HG03442 (cell line): ENCODE measurements at regions not wholly inside any gene's neighbourhood (a gene's known extent, or its start where the extent isn't known, plus 50 kb on each side); places are given as distances from the start of the nearest gene placed in this dataset.

ENCODE experiments used
- ATAC-seq: cut with Tn5 transposase; IDR thresholded peaks from one replicate; pipeline ENCODE4 v1.9.1; 2021; ENCODE audit warnings: mild to moderate bottlenecking, moderate library complexity; ENCODE audit not compliant: unreplicated experiment

DNA sequence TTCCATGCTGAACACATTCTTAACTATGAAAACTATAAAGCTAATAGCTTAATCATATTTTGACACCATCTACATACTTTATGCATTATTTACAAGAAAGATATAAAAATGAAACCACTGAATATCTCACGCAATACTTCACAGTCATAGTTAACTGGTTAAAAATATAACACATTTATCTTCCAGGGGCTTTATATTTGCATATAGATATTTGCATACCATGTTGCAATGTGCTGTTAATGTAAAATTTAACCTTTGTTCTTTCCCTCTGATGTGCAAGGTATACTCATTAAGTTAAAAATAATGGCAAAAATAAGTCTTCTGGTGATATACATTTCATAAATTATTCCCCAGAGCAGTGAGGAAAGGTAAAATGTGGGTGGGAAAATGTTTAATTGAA lies 76.9 kb upstream of the MGMT start:
- ATAC-seq = no peak

DNA sequence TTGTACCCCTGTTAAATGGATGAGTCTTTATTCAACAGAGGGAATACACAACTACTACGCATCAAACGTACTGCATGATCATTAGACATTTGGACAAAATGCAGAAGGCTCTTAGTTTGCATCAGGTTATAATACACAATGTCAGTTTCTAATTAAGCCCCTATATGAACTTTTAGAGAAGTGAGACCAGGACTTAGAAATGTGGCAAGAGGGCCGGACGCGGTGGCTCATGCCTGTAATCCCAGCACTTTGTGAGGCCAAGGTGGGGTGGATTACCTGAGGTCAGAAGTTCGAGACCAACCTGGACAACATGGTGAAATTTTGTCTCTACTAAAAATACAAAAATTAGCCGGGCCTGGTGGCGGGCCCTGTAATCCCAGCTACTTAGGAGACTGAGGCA lies 76.3 kb upstream of the MGMT start:
- no peak for ATAC-seq

DNA sequence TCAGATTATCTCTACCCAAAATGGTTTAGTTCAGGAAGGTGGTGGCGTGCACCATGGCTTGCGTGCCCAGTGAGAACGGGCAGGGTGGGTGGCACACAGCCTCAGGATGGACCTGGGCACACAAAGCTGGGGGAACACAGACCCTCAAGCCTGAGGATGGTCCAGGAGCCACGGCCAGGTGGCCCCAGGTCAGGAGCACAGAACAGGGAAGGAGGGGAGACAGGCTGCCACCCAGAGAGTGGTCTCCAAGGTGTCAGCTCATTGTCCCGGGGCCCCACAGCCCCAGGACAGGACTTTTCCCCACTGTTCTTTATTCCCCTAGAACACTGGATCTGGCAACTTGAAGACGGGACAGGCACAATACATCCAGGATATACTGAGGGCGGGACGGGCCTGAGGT lies 75.6 kb upstream of the MGMT start:
- ATAC-seq = no peak

DNA sequence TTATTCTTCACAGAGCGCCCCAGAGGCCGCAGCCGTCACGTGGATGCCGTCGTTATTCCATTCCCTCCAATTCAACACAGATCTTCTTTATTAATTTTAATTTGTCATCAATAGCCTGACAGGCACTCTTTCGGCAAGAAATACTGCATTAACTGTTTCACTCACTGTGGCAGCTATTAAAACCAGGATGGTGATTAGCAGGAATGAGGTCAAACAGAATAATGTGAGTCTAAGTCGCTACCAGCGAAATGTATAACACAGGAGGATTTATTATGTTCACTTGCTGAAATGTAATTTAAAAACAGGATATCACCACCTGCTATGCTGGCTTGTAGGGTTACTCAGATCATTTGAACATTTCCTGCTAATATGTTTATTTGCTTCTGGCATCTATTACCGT lies 74.2 kb upstream of the MGMT start:
- no peak for ATAC-seq

DNA sequence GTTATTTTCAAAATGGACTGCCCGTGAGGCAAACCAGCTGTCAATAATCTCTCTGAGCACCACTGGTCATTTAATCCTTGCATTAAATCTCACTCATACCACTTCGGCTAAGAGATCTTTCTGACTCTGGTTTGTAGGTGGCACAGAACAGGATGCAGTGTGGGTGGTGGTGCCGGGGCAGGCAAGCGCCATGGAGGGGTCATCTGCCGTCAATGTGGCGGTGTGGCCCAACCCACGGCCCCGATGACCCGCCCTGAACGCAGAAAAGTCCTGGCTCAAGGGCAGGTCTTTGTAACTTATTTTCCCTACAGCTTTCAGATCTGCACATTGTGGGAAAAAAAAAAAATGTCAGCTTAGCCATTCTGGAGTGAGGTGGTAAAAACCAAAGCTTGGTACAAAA lies 73.2 kb upstream of the MGMT start:
- ATAC-seq = no peak

DNA sequence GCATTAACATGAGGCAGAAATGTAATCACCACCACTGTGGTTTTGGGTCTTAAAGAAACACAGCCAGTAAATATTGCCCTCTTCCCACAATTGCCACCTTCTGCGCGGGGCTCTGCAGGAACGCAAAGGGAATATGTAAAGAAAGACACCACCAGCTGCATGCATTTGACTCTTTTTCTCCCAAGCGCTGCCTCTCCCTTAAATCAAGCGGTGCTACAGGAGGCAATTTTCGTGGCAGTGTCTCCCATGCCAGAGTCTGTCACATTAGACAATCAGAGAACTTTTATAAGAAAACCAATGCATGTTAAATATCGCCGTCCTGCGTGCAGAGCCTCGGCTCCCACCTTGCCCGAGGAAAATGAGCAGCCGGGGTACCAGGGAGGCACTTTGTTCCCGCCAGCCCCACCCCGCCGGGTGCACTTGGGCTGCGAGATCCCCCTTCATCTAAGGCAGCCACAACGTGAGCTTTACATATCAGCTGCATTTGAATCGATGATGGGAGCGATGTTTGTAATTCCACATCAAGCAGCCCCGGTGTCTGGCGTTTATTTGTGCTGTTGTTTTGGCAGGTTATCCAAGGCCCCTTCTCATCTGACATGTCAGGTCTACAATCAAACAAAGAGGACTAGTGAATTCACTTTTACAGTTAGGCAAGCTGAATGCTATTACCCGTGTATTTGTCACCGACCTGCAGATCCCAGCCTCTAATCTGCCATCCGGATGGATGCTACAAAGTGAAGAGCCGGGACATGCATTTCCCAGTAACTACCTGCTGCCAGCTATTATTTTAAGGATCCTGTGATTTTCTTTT lies 72.3 kb upstream of the MGMT start:
- no peak for ATAC-seq

DNA sequence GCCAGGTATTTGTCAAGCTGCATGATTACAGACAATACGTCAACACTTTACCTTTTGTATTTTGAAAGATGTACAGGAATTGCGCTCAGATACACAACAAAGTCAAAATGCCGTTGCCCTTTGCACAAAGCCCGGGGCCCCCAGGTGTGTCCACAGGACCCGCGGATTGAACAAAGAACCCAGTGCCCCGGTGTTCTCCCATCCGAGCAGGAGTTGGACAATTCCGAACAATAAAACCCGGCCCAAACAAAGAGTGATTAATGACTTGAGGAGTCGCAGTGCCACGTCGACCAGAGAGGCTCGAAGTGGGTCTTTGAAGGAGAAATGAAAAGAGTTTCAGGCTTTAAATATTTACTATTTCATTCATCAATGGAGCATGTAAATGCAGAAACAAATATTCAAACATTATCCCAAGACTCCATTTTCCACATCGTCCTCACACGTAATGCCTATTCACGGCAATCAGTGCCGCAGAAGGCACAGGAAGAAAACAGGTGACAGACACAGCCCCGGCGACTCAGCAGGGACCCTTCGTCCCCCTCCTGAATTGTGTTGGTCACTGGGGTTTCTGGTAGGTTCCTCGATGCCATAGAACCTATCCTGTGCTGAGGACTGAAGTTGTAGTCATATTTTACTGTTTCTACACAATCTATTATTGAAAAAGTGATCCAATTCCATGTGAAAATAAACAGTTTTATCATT lies 70.9 kb upstream of the MGMT start:
- no peak for ATAC-seq

DNA sequence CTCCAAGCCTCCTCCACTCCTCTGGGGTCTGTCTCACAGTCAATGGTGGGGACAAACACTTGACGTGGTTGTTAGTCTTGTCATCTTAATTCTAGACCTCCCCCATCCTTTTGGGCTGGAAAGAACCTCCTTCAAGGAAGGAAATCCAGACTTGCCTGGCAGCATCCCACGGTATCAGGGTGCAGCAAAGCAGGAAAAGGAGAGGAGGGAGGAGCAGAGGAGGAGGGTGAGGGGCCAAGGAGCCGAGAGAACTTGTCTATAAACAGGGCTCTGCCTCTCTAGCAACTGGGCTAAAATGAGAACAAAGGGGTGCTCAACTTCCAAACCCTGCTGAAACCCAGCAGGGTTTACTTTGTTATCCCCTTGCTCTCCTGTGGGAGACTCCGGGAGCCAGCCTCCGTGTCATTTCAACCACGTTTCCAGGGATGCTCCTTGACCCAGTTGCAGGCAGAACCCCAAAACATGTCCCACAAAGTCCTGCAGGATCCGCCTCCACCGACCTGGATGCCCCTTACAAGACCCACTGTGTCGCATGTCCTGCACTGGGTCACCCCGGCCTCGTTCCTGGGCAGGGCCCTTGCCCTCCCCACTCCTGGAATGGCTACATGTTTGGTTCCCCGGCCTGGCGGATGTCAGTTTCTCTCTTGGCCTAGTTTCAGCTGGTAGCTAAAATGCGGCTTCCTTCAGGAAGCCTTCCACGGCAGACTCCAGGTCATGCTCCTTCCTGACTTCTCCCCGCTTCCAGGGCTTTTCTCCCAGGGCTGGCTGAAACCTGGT lies 69.7 kb upstream of the MGMT start:
- ATAC-seq = no peak

DNA sequence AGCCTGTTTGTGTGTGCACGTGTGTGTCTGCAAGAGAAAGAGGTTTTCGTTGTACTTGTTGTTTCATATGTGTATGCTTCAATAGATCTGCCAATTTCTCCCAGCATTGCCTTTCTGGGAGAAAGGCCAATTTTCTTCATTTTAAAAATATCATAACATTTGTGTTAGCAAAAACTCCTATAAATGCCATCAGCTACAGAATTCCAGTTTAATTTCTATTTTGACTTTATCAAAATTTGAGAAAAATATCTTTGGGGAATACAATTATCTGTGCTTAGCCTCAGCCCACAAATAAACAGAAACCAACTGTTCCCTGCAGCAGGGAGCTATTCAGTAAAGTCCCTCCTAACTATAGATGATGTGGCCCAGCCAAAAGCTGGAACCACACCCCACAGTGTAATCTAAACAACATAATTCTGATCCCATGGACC lies 68.3 kb upstream of the MGMT start:
- ATAC-seq = no peak

DNA sequence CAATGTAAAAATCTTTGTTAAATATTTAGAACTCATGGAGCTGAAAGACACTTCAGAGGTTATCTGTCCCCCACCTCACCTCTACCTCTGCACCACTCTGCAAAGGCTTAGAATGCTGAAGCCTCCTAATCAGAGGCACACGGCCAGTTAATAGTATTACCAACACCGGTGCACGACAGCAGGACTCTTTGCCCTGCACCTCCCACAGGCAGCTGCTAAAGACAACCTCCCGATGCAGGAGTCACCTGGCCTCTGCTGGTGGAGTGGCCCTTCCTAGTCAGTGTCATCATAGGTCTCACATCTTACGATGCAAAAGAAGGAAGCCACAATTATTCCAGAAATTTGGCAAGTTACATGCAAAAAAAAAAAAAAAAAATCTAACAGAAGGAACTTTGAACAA lies 66.6 kb upstream of the MGMT start:
- no peak for ATAC-seq

DNA sequence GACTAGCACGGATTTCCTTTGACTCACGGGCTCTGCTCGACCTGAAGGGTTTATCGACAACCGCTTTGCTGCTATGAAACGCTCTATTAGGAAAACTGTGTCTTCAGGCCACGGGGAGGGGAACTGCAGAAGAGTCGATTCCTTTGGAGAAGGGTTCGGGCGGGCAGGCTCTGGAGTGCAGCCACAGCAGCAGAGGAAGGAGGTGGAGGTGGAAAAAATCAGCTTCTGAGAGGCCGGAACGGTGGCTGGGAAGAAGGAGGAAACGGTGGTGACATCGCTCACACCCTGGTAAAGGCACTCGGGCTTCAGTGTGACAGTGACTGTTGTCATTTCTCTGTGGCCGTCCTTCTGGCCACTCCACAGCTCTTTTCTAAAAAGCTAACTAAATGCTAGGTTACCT lies 64.6 kb upstream of the MGMT start:
- no peak for ATAC-seq

DNA sequence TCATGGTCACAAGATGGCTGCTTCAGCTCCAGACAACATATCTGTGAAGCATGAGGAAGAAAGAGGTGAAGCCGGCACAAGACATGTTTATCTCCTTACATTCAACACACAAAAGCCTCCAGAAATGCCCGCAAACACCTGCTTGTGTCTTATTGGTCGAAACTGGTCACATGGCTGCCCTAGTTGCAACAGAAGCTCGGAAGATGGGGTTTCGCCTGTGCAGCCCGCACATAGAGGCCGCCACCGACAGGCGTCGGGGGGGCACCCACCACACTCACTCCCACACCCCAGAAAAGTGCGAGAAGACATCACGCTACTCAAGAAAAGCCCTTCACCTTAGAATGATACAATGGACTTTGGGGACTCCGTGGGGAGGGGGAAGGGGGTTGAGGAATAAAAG lies 63.0 kb upstream of the MGMT start:
- no peak for ATAC-seq

DNA sequence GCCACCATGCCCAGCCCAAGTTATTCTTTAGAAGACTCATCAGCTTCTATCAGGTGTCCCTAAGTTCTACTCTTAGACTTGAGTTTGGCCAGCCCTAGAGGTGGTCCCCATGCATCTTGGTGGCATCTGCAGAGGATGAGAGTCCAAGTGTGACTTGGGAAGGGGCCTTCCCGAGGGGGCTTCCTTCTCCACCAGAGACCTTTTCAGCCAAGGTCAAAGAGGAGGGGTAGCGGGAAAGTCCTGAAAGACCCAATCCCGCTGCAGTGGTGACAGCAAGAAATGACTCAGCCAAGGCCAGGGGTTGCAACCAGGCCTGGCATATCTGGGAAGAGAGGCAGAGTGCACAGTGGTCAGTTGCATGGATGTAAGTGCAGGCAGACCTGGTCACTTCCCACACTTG lies 61.7 kb upstream of the MGMT start:
- no peak for ATAC-seq

DNA sequence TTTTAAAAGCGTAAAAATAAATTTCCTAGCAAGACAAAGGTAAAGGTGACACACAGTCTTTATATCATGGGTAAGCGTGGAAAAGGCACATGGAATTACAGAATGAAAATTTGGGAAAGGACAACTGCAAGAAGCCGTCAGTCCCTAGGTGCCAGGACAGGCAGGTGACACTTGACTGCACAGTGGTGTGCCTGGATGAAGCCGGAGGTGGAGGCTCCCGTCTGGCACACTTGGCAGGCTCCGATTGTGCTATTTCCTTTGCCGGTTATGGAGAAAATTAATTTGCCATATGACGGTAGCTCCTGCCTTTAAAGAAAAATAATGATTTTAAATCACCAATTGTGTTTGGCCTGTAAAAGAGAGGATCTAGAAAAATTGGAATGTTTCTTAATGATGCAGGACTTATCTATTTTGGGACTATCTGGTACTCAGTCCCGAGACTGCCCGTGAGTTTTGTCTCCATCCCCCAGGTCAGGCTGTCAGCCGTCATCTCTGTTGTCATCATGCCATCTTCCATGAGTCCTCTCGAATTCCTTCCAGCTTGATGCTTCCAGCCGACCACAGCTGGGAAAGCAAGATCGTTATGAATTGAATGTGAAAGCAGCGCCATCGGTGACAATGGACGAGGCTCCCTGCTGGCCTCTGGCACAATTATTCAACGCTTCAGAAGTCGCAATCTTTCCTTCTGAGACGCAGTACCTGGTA lies 56.2 kb upstream of the MGMT start:
- no peak for ATAC-seq

DNA sequence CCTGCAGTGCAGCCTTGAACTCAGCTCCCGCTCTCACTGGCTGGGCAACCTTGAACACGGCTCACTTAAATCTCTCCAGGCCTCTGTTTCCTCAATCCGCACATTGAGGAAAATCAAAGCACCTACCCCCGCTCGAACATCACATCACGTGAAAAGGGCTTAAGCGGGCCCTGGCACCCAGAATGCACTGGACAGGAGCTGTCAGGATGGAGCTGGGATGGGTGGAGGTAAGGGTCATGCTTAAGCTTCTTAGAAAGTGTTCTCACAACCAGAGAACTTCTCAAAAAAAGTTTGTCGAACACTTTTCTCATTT lies 55.7 kb upstream of the MGMT start:
- ATAC-seq = no peak

DNA sequence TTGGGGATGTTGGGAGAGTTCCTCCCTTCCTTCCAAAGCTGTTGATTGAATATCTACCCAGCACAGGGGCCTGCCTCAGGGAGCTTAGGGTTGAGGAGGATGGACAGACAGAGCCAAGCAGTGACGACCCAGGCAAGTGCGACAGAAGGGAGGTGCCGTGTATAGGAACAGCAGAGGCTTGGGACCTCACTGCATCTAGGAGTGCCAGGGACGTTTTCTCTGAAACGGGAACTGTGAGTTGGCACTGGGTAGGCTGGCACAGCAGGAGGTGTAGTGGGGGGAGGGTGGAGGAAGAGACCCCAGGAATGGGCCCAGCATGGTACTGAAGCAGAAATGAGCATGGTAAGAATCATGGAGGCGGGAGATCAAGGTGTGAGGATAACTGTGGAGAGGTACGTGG lies 55.3 kb upstream of the MGMT start:
- ATAC-seq = no peak

DNA sequence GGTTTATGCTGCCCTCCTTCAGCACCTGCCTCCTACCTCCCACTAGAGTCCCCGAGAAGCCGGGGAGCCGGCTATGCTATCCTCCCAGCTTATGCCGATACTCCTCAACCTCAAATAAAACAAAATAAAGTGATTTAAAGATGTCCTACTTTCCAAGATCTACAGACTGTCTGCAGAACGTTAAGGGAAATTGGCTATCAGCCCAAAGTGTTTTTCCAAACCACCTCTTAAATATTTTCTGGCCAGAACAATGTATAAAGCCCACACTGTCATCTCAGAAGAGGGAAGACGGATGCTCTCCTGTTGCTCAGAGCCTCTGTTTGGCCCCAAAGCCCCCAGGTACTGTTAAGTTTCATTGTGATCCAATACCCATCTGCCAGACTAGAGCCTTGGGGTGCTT lies 54.0 kb upstream of the MGMT start:
- no peak for ATAC-seq

DNA sequence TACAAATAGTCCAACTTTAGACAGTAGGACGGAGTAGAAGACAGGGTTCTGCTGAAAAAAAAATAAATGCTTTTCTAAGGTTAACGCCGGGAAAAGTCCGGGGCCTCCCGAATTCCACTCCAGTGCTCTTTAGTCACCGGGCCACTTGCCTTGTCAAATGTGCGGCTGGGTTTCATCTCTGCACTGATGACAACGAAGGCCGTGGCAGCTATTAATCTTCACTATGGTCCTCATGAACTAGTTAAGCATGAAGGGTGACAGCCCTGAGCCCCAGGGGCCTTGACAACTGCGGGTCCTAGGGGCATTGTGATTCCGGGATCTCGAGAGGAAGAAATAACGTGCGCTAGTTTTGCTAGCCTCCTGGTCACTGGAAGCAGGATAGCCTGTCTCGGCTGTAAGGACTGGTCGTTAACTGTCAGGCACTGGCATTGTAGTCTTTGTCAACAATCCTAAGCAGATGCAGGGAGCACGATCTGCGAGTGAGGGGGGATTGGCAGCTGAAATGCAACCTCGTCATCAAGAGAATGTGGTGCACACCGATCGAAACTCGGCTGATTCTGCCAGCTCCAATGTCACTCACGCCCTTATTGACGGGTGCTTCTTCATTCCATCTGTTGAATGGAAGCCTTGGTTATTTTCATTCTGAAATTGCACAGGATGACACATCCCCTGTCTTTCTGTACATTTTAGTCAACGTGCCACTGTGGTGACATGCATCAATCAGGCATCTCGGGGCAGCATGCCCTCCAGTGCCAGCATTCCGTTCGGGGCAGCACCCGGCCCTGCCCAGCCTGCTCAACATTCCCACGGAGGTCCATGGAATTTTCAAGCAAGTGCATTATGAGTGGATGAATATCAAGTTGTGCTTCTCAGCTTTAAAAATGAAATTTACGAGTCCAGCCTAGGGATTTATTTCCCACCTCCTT lies 51.6 kb upstream of the MGMT start:
- no peak for ATAC-seq

DNA sequence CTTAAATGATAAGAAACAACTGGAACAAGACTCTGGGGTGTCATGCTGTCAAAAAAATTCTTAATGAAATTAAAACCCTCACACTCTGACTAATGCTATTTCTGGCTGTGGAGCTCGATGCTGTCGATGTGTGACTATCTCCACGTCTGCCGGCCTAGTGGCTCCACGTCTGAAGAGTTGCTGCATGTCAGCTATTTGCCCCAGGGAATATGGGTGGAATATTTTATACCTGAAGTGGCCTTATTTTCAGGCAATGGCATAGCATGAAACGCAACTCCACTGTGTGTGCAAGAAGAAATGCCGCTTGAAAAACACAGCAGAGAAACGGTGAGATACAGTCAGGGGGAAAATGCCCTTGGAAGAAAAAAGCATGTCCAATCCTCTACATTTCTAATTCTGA lies 50.9 kb upstream of the MGMT start:
- no peak for ATAC-seq

DNA sequence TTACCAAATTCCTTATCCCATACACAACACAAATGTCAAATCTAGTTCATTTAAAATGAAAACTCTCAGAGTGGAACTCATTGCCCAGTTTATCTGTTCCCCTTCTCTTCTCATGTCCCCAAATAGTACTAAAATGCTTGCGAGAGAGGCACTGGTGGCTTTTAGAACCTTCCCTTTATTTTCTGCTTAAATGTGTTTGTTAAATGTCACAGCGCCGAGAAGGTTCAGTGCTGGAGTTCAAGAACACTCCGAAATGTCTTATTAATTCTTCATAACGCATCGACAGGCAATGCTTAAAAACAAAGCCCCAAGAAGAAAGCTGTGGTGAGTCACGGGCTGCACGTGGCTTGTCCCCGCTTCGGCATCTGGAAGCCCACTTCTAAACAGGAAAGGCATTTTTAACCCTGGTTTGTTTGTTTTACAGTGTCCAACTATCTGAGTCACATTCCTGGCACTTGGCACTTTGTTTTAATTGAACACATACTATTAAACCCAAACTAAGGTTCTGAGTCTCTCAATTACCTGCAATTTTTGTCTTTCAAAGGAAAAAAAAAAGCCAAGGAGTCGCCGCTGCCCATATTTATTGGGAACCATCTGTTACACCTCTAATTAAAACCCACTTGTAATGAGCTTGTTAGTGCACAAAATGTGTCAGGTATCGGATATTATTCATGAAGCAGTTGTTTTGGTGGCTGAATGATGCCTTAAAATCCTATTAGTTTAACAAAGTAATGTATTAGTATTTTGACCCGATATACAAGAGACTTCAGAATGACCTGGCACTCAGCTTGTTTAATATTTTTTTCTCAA lies 49.9 kb upstream of the MGMT start:
- no peak for ATAC-seq
